ENCODE measurements at regions not wholly inside any gene's neighbourhood (a gene's known extent, or its start where the extent isn't known, plus 50 kb on each side); places are given as distances from the start of the nearest gene placed in this dataset.

DNA sequence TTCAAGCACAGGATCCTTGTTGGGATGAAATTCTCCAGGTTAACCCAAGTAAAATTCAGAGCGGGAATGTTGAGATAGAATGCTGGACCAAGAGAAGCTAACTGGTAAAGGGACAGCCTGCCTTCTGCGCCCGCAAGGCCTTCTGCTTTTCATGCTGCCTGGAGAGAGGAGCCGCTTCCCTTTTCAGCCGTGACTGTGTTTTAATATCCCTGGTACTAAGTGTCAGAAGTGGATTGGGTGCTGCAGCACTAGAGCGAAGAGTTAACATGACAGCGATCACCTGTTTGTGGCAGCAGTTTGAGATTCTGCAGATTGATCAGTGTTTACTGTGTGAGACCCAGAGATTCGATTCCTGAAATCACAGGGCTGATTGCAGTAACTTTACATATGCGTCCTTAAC, 197.4 kb upstream of the ZNF536 start:
- no peak for DNase-seq (ENCODE audit: low spot score in 2 of 2)
- TF ChIP-seq, protein P1, sequence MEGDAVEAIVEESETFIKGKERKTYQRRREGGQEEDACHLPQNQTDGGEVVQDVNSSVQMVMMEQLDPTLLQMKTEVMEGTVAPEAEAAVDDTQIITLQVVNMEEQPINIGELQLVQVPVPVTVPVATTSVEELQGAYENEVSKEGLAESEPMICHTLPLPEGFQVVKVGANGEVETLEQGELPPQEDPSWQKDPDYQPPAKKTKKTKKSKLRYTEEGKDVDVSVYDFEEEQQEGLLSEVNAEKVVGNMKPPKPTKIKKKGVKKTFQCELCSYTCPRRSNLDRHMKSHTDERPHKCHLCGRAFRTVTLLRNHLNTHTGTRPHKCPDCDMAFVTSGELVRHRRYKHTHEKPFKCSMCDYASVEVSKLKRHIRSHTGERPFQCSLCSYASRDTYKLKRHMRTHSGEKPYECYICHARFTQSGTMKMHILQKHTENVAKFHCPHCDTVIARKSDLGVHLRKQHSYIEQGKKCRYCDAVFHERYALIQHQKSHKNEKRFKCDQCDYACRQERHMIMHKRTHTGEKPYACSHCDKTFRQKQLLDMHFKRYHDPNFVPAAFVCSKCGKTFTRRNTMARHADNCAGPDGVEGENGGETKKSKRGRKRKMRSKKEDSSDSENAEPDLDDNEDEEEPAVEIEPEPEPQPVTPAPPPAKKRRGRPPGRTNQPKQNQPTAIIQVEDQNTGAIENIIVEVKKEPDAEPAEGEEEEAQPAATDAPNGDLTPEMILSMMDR (IDR thresholded peaks at IDR 0.05): no peak
- no peak for TF ChIP-seq POLR2A (IDR thresholded peaks at IDR 0.05)
- H3K4me3 ChIP-seq (ENCODE audit: low read depth, poor library complexity, severe bottlenecking): no peak overlapping the region
- 87 to 91% methylated on average over 9 of the region's 9 CpGs for WGBS, 2 donors
- intact Hi-C loops (cut with DNase I; ENCODE audit: low total_unique reads): no loop called here

DNA sequence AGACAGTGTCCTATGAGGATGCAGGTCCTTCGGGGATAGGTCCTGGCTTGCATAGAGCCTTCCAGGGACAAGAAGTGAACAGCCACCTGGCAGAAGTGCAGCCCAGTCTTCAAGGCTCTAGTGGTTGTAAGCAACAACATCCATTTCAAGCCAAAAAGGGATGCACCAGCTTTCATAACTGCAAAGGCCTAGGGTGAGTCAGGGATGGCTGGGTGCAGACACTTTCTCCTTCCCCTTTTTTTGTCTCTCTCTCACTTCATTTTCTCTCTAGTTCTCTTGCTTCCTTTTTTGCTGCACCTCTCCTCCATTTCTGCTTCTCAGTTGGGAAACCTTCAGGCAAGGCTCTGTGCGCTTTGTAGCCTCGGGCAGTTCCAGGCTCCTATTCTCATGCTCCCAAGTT, 196.2 kb upstream of the ZNF536 start:
- no peak for DNase-seq (ENCODE audit: low spot score in 2 of 2)
- intact Hi-C loops (cut with DNase I; ENCODE audit: low total_unique reads): no loop called here
- 91 to 95% methylated on average over 3 of the region's 3 CpGs for WGBS, 2 donors
- TF ChIP-seq, protein P1 (IDR thresholded peaks at IDR 0.05): no peak
- no peak for TF ChIP-seq POLR2A (IDR thresholded peaks at IDR 0.05)
- H3K4me3 ChIP-seq (ENCODE audit: low read depth, poor library complexity, severe bottlenecking): no peak overlapping the region

DNA sequence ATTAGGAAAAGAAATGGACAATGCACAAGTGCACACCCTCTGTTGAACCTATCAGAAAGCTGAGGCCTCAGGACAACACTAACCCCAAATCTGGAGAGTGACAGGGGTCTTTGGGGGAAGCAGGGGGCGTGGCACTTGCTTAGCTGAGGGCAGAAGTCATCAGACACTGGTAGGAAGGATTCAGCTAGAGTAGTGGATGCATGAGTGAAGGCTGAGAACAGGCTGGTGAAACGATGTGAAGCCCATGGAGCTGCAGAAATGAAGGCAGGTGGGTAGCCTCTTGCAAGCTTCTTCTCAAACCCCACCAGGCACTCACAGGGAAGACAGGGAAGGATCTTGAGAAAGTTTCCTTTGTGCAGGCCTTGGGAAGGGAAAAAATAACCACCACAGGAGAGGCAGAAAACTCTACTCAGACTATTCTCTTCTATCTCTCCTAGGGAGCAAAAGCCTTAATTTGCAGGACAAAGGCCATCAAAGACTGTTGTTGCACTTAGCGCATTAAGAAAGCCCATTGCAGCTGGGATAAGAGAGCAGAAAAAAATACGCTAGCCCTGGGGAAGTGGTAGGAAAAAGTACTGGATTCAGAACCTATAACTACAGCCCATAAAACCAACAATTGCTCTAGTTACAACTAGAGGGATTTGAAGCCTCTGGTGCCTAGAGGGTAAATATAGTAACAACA, 193.3 kb upstream of the ZNF536 start:
- intact Hi-C loops (cut with DNase I; ENCODE audit: low total_unique reads): no loop called here
- WGBS, 2 donors: 50 to 60% methylated on average over 4 of the region's 4 CpGs
- no peak for DNase-seq (ENCODE audit: low spot score in 2 of 2)
- TF ChIP-seq, protein P1 (IDR thresholded peaks at IDR 0.05): no peak
- TF ChIP-seq POLR2A (IDR thresholded peaks at IDR 0.05): no peak
- H3K4me3 ChIP-seq (ENCODE audit: low read depth, poor library complexity, severe bottlenecking): no peak overlapping the region

DNA sequence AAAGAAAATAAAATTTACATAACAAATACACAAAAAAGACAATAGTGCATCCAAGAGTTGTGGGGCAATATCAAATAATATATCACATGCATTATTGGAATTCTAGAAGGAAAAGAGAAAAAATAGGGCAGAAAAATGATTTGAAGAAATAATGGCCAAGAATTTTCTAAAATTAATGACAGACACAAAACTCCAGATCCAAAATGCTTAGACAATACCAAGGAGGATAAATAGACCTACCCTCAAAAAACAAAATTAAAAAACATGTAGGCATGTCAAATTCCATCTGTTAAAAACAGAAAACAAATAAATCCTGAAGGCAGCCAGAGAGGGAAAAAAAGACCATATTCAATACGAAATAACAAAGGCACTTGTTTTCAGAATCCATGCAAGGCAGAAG, 191.5 kb upstream of the ZNF536 start:
- WGBS, 2 donors: 60 to 75% methylated on average over 1 of the region's 1 CpG
- TF ChIP-seq, protein P1 (IDR thresholded peaks at IDR 0.05): no peak
- no peak for TF ChIP-seq POLR2A (IDR thresholded peaks at IDR 0.05)
- no peak overlapping the region for H3K4me3 ChIP-seq (ENCODE audit: low read depth, poor library complexity, severe bottlenecking)
- DNase-seq (ENCODE audit: low spot score in 2 of 2): no peak
- intact Hi-C loops (cut with DNase I; ENCODE audit: low total_unique reads): no loop called here

DNA sequence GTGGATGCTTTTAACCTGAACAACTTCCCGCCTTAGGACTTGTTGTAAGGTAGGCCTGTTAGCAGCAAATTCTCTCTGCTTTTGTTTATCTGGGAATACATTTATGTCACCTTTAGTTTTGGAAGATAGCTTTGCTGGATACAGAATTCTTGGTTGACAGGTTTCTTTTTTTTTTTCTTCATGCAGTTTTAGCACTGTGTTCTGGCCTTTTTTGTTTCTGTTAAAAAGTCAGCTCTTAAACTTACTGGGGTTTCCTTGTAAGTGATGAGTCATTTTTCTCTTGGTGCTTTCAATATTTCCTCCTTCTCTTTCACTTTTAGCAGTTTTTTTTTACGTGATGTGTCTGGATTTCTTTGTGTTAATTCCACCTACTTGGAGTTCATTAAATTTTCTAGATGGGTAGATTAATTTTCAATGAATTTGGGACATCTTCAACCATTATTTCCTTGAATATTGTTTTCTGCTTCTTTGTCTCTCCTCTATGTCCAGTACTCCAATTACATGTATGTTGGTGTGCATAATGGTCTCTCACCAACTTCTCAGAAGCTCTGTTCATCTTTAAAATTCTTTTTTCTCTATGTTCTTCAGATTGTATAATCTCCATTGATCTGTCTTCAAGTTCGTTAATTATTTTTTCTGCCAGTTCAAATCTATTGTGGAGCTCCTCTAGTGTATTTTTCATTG, 188.2 kb upstream of the ZNF536 start:
- no peak for TF ChIP-seq POLR2A (IDR thresholded peaks at IDR 0.05)
- TF ChIP-seq, protein P1 (IDR thresholded peaks at IDR 0.05): no peak
- intact Hi-C loops (cut with DNase I; ENCODE audit: low total_unique reads): loop anchor here (1.0 kb wide), 1 partner anchor 16 kb away; no protein-coding TSS in a partner anchor
- DNase-seq (ENCODE audit: low spot score in 2 of 2): no peak
- H3K4me3 ChIP-seq (ENCODE audit: low read depth, poor library complexity, severe bottlenecking): no peak overlapping the region
- WGBS, 2 donors: 82 to 83% methylated on average over 3 of the region's 3 CpGs

All from lower leg skin (tissue), 4 donors.